ENCODE measurements at regions not wholly inside any gene's neighbourhood (a gene's known extent, or its start where the extent isn't known, plus 50 kb on each side); places are given as distances from the start of the nearest gene placed in this dataset.
A peak's percentile ranks its signal among the peaks of the same experiment; 100 is the strongest.

DNA sequence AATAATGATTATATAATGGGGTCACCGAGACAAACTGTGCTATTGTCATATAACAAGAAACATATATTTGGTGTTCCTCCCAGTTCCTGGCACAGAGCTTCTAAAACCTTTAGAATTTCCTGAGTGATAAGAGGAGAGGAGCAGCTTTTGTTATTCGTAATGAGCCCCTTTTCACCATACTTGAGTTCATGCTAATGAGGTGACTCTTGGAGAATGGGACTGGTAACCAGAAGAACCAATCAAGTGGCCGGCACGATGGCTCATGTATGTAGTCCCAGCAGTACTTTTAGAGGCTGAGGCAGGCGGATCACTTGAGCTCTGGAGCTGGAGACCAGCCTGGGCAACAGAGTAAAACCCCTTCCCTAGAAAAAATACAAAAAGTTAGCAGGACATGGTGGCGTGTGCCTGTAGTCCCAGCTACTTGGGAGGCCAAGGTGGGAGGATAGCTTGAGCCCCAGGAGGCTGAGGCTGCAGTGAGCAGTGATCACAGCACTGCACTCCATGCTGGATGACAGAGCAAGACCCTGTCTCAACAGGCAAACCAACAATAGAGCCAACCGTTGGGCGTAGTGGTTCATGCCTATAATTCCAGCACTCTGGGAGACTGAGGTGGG, 62.7 kb upstream of the FTH1 start:
- Histone ChIP-seq H2BK12ac (ENCODE audit: low read length in 2 of 2) (no peak overlapping the region), H2BK15ac (ENCODE audit: low read depth, poor library complexity, severe bottlenecking) (no peak overlapping the region), H3K36me3 (ENCODE audit: control insufficient read depth in 1 of 2, insufficient read depth in 2 of 2, low read depth in 1 of 2, low read length in 2 of 2) (no peaks in the 10 kb centered on the region), H2BK120ac (ENCODE audit: low read depth, low read length) (no peak overlapping the region), H3K79me1 (replicated peaks; ENCODE audit: low read length, poor library complexity, severe bottlenecking) (no peaks in the 10 kb centered on the region), H3K23ac (ENCODE audit: low read length in 2 of 2) (no peak overlapping the region), H3K18ac (ENCODE audit: low read depth in 1 of 2, low read length in 2 of 2) (no peak overlapping the region), H4K8ac (ENCODE audit: low read length) (no peak overlapping the region), H3K4me3 (ENCODE audit: insufficient read depth in 1 of 2, low read depth in 1 of 2, low read length in 2 of 2) (no peak overlapping the region), H3K9me3 (ENCODE audit: control insufficient read depth, low read length) (peaks cover 24% of the 10 kb centered on the region), H2AFZ (ENCODE audit: low read depth, low read length) (no peak overlapping the region), H3K4me2 (ENCODE audit: low read length, poor library complexity, severe bottlenecking) (no peak overlapping the region), H2BK5ac (ENCODE audit: low read depth, low read length, poor library complexity, severe bottlenecking) (no peak overlapping the region), H4K91ac (ENCODE audit: low read length) (no peak overlapping the region), H3K4me1 (ENCODE audit: control insufficient read depth, insufficient read depth, low read depth, low read length) (peaks cover 4% of the 10 kb centered on the region), H2AK5ac (ENCODE audit: low read length, severe bottlenecking) (no peak overlapping the region), H3K14ac (ENCODE audit: low read length in 2 of 2) (no peak overlapping the region), H3K4ac (ENCODE audit: low read depth in 1 of 2, low read length in 2 of 2) (no peak overlapping the region), H3K27ac (ENCODE audit: low read length, poor library complexity, severe bottlenecking) (no peak overlapping the region), H3K9ac (ENCODE audit: low read length) (no peak overlapping the region), H3K27me3 (ENCODE audit: control insufficient read depth in 1 of 2, insufficient read depth in 1 of 2, low read length in 2 of 2) (no peaks in the 10 kb centered on the region)
- no peak for DNase-seq
- WGBS, result 96% methylated on average over 7 of the region's 8 CpGs

DNA sequence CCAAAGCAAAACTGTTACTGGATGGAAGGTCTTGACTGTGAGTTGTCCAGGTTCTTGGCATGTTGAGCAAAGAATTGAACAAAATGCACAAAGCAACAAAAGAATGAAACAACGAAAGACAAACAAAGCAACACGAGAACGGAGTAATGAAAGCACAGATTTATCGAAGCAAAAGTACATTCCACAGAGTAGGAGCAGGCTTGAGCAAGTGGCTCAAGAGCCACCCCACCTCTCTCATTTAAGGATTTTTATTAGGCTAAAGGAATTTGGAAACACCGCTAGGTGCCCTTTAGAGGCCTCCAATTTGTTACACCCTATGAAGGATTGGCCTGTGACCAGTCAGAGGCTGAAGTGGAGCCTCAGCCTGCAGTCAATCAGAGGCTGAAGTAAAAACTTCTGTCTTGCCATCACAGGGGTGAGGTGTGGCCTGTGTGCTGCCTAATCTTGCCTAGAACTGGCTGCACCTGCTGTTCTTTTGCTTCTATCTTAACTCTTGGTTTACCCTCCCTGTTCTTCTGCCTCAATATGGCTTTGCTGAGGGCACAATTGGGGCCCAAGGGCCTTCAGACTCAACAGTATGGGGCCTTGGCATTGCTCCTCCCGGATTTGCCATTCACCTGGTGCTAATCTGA, 59.4 kb upstream of the FTH1 start:
- H3K4me2 ChIP-seq (ENCODE audit: low read length, poor library complexity, severe bottlenecking), result no peak overlapping the region
- WGBS, result 85% methylated on average over 6 of the region's 6 CpGs
- H4K91ac ChIP-seq (ENCODE audit: low read length), result no peak overlapping the region
- no peak overlapping the region for H3K9ac ChIP-seq (ENCODE audit: low read length)
- no peak overlapping the region for H3K18ac ChIP-seq (ENCODE audit: low read depth in 1 of 2, low read length in 2 of 2)
- H2BK15ac ChIP-seq (ENCODE audit: low read depth, poor library complexity, severe bottlenecking), result peak overlapping the region; percentile 7
- H3K23ac ChIP-seq (ENCODE audit: low read length in 2 of 2), result no peak overlapping the region
- peaks cover 4% of the 10 kb centered on the region for H3K4me1 ChIP-seq (ENCODE audit: control insufficient read depth, insufficient read depth, low read depth, low read length)
- H3K4ac ChIP-seq (ENCODE audit: low read depth in 1 of 2, low read length in 2 of 2), result no peak overlapping the region
- no peaks in the 10 kb centered on the region for H3K36me3 ChIP-seq (ENCODE audit: control insufficient read depth in 1 of 2, insufficient read depth in 2 of 2, low read depth in 1 of 2, low read length in 2 of 2)
- H3K27ac ChIP-seq (ENCODE audit: low read length, poor library complexity, severe bottlenecking), result no peak overlapping the region
- no peak overlapping the region for H2AFZ ChIP-seq (ENCODE audit: low read depth, low read length)
- peaks cover 7% of the 10 kb centered on the region for H3K9me3 ChIP-seq (ENCODE audit: control insufficient read depth, low read length)
- no peaks in the 10 kb centered on the region for H3K79me1 ChIP-seq (replicated peaks; ENCODE audit: low read length, poor library complexity, severe bottlenecking)
- H2BK5ac ChIP-seq (ENCODE audit: low read depth, low read length, poor library complexity, severe bottlenecking), result no peak overlapping the region
- DNase-seq, result no peak
- H4K8ac ChIP-seq (ENCODE audit: low read length), result no peak overlapping the region
- no peak overlapping the region for H2BK120ac ChIP-seq (ENCODE audit: low read depth, low read length)
- peaks cover 0 to 3% of the 10 kb centered on the region in 2 experiments for H3K27me3 ChIP-seq (ENCODE audit: control insufficient read depth in 1 of 2, insufficient read depth in 1 of 2, low read length in 2 of 2)
- H2BK12ac ChIP-seq (ENCODE audit: low read length in 2 of 2), result no peak overlapping the region
- H2AK5ac ChIP-seq (ENCODE audit: low read length, severe bottlenecking), result no peak overlapping the region
- H3K14ac ChIP-seq (ENCODE audit: low read length in 2 of 2), result no peak overlapping the region
- no peak overlapping the region for H3K4me3 ChIP-seq (ENCODE audit: insufficient read depth in 1 of 2, low read depth in 1 of 2, low read length in 2 of 2)

DNA sequence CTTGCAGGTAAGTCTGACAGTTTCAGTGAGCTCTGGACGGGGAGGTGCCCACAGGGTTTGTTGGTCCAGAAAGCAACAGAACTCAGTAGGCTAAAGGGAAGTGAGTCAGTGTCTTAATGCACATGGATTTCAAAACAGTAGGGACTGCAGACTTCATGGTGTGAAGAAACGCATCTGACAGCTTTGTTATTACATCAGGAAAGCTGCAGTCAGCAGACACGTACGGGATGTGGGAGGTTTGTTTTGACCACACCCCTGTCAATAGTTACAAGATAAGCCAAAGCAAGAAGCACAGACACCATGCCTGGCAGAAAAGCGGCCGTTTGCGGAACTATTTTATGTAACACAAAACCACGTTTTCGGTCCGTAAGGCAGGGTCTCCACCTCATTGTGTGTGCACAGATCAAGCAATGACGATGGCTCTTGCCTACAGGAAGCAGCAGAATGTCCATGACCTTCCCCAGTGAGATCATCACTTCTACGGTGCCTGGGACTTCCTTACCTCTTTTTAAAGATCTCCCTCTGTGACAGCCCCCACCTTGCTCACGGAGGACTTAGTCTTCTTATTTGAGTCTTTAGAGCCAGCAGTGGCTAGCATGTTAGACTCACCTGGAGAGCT, 58.2 kb upstream of the FTH1 start:
- H3K4me3 ChIP-seq (ENCODE audit: insufficient read depth in 1 of 2, low read depth in 1 of 2, low read length in 2 of 2), result peak overlapping the region in 1 of 2 experiments; percentile 55
- H3K36me3 ChIP-seq (ENCODE audit: control insufficient read depth in 1 of 2, insufficient read depth in 2 of 2, low read depth in 1 of 2, low read length in 2 of 2), result no peaks in the 10 kb centered on the region
- H3K27ac ChIP-seq (ENCODE audit: low read length, poor library complexity, severe bottlenecking), result no peak overlapping the region
- no peak overlapping the region for H3K23ac ChIP-seq (ENCODE audit: low read length in 2 of 2)
- H3K9me3 ChIP-seq (ENCODE audit: control insufficient read depth, low read length), result peaks cover 15% of the 10 kb centered on the region
- no peak overlapping the region for H2AK5ac ChIP-seq (ENCODE audit: low read length, severe bottlenecking)
- no peak overlapping the region for H4K8ac ChIP-seq (ENCODE audit: low read length)
- H3K27me3 ChIP-seq (ENCODE audit: control insufficient read depth in 1 of 2, insufficient read depth in 1 of 2, low read length in 2 of 2), result peaks cover 0 to 3% of the 10 kb centered on the region in 2 experiments
- no peak overlapping the region for H3K4ac ChIP-seq (ENCODE audit: low read depth in 1 of 2, low read length in 2 of 2)
- no peak overlapping the region for H3K18ac ChIP-seq (ENCODE audit: low read depth in 1 of 2, low read length in 2 of 2)
- no peak overlapping the region for H2AFZ ChIP-seq (ENCODE audit: low read depth, low read length)
- no peak overlapping the region for H3K14ac ChIP-seq (ENCODE audit: low read length in 2 of 2)
- H3K4me1 ChIP-seq (ENCODE audit: control insufficient read depth, insufficient read depth, low read depth, low read length), result peaks cover 4% of the 10 kb centered on the region
- no peaks in the 10 kb centered on the region for H3K79me1 ChIP-seq (replicated peaks; ENCODE audit: low read length, poor library complexity, severe bottlenecking)
- no peak overlapping the region for H2BK120ac ChIP-seq (ENCODE audit: low read depth, low read length)
- H2BK12ac ChIP-seq (ENCODE audit: low read length in 2 of 2), result no peak overlapping the region
- H2BK5ac ChIP-seq (ENCODE audit: low read depth, low read length, poor library complexity, severe bottlenecking), result no peak overlapping the region
- H2BK15ac ChIP-seq (ENCODE audit: low read depth, poor library complexity, severe bottlenecking), result no peak overlapping the region
- peak; percentile 95 for DNase-seq
- 51% methylated on average over 13 of the region's 13 CpGs for WGBS
- peak overlapping the region; percentile 6 for H3K4me2 ChIP-seq (ENCODE audit: low read length, poor library complexity, severe bottlenecking)
- no peak overlapping the region for H4K91ac ChIP-seq (ENCODE audit: low read length)
- H3K9ac ChIP-seq (ENCODE audit: low read length), result peak overlapping the region; percentile 84

DNA sequence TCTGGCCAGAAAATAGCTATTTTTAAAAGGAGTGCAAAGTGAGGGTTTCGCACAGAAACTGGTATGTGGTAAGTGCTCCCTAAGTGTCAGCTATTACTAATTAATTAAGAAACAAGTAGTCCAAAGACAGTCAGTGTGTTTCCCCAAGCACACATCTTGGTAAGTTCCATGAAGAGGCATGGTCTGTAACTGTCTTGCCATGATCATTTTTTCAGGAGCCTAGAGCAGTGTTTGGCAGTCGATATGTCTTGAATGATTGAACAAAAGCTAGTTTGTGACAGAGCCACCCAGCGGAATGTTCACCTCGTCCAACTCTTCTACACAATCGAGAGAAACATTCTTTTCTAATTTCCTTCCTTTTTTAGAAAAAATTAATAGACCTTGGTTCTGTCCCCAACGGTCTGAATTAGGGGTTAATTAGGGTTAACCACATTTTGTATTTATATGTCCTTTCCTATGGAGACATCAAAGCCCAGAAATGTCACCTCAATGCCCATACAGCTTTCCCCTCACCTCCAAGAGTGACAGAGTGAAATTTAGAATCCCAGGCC, 57.6 kb upstream of the FTH1 start:
- H3K4me3 ChIP-seq (ENCODE audit: insufficient read depth in 1 of 2, low read depth in 1 of 2, low read length in 2 of 2), result peak overlapping the region in 1 of 2 experiments; percentile 55
- 91% methylated on average over 5 of the region's 6 CpGs for WGBS
- no peak overlapping the region for H3K4ac ChIP-seq (ENCODE audit: low read depth in 1 of 2, low read length in 2 of 2)
- peak overlapping the region; percentile 84 for H3K9ac ChIP-seq (ENCODE audit: low read length)
- H3K4me1 ChIP-seq (ENCODE audit: control insufficient read depth, insufficient read depth, low read depth, low read length), result peaks cover 4% of the 10 kb centered on the region
- no peaks in the 10 kb centered on the region for H3K36me3 ChIP-seq (ENCODE audit: control insufficient read depth in 1 of 2, insufficient read depth in 2 of 2, low read depth in 1 of 2, low read length in 2 of 2)
- no peak overlapping the region for H2AK5ac ChIP-seq (ENCODE audit: low read length, severe bottlenecking)
- H2BK5ac ChIP-seq (ENCODE audit: low read depth, low read length, poor library complexity, severe bottlenecking), result no peak overlapping the region
- H2BK120ac ChIP-seq (ENCODE audit: low read depth, low read length), result no peak overlapping the region
- no peak overlapping the region for H4K8ac ChIP-seq (ENCODE audit: low read length)
- no peak overlapping the region for H3K27ac ChIP-seq (ENCODE audit: low read length, poor library complexity, severe bottlenecking)
- DNase-seq, result no peak
- no peak overlapping the region for H2BK12ac ChIP-seq (ENCODE audit: low read length in 2 of 2)
- no peak overlapping the region for H4K91ac ChIP-seq (ENCODE audit: low read length)
- peaks cover 0 to 3% of the 10 kb centered on the region in 2 experiments for H3K27me3 ChIP-seq (ENCODE audit: control insufficient read depth in 1 of 2, insufficient read depth in 1 of 2, low read length in 2 of 2)
- peaks cover 15% of the 10 kb centered on the region for H3K9me3 ChIP-seq (ENCODE audit: control insufficient read depth, low read length)
- H3K14ac ChIP-seq (ENCODE audit: low read length in 2 of 2), result no peak overlapping the region
- H3K18ac ChIP-seq (ENCODE audit: low read depth in 1 of 2, low read length in 2 of 2), result no peak overlapping the region
- no peak overlapping the region for H2AFZ ChIP-seq (ENCODE audit: low read depth, low read length)
- no peaks in the 10 kb centered on the region for H3K79me1 ChIP-seq (replicated peaks; ENCODE audit: low read length, poor library complexity, severe bottlenecking)
- no peak overlapping the region for H2BK15ac ChIP-seq (ENCODE audit: low read depth, poor library complexity, severe bottlenecking)
- H3K4me2 ChIP-seq (ENCODE audit: low read length, poor library complexity, severe bottlenecking), result no peak overlapping the region
- H3K23ac ChIP-seq (ENCODE audit: low read length in 2 of 2), result no peak overlapping the region

Data from mesenchymal stem cell (in vitro differentiated cells and primary cell).